GM12875 (cell line): ENCODE measurements at regions not wholly inside any gene's neighbourhood (a gene's known extent, or its start where the extent isn't known, plus 50 kb on each side); places are given as distances from the start of the nearest gene placed in this dataset.

ENCODE experiments used
- H3K4me3 ChIP-seq: one replicate; pipeline ENCODE4 v1.5.1; 2011; ENCODE audit warnings: low read depth, low read length, control low read depth
- CTCF ChIP-seq: IDR thresholded peaks from 2 replicates; pipeline ENCODE4 v1.5.1; 2011; ENCODE audit warnings: low read depth, mild to moderate bottlenecking, control low read depth, inconsistent platforms, low read length, moderate library complexity, borderline replicate concordance; ENCODE audit not compliant: insufficient read depth

DNA sequence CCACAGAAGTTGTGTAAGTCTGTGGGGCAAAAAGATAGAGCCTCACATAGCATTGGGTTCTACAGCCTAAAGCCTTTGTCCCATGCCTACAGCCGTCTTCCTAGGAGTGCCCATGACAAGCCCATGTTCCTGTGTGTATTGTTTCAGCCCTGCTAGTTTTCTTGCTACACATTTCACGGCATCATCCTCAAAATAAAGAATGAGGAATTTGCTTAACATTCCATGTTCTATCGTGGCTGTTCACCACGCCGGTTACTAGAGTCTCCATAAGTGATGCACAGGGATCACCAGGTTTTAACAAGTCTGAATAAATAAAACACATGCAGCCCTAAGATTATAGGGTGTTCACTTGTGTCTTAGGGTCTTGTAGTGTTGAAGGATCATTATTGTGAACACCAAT, 87.4 kb upstream of the NGF start:
- TF ChIP-seq CTCF, result no peak
- H3K4me3 ChIP-seq, result no peak overlapping the region

DNA sequence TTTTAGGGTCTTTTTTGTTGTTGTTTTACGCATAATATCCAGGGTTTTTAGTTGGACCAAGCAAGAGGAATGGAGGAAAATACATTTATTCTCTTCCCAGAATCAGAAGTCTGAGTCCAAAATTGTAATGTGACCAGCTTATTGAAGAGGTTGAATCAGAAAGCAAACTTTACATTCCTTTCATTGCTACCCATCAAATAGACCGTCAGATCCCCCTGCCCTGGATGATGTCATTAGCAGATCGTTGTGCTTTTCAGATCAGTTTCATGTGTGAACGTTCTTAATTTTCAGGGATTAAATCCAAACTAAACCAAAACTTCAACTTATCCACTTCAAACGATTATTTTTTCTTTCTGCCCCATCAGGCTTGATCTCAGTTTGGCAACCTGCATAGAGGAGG, 85.7 kb upstream of the NGF start:
- H3K4me3 ChIP-seq, result no peak overlapping the region
- no peak for TF ChIP-seq CTCF

- no peak overlapping the region for H3K4me3 ChIP-seq
- no peak for TF ChIP-seq CTCF
Observed at GRCh38 chr1:115419571-115419970, 81.5 kb upstream of the NGF start.

GRCh38 chr1:115413621-115414020, 75.6 kb upstream of the NGF start:
- H3K4me3 ChIP-seq, result no peak overlapping the region
- TF ChIP-seq CTCF, result no peak

DNA sequence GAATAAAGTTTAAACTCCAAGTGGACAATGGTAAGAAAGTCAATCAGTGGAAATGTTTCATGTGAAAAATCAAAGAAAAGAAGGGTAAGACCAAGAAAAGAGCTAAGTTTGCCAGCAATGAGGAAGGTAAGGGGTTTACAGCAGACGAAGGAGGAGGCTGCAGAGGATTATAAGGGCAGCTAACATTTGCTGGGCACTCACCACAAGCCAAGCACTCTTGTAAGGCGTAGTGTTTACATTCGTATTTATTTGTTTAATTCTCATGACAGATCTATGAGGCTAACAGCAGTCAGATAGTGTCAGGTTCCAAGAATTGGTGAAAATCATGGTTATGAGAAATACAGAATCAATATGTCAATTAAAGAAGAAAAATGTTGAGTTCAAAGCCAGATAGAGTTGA, 75.2 kb upstream of the NGF start:
- H3K4me3 ChIP-seq, result no peak overlapping the region
- TF ChIP-seq CTCF, result no peak

GRCh38 chr1:115412733-115413132, 74.7 kb upstream of the NGF start:
- no peak for TF ChIP-seq CTCF
- H3K4me3 ChIP-seq, result no peak overlapping the region

DNA sequence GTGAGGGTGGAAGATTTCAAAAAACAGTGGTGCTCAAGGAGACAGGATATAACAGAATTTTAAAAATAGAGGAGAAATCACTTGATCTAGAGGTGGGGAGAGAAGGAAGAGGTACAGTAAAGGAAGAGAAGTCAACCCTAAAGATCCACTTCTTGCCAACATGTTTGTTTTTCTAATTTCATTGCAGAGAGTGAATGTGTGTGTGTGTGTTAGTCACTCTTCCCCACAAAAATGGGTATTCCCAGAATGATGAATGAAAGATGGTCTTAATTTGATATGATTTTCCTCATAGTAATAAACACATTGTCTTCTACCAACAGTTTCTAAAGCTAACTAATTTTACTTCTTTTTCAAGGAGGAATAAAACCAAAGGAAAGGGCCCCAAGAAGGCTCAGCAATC, 74.2 kb upstream of the NGF start:
- H3K4me3 ChIP-seq, result no peak overlapping the region
- no peak for TF ChIP-seq CTCF
